GM13977 (cell line): ENCODE measurements at regions not wholly inside any gene's neighbourhood (a gene's known extent, or its start where the extent isn't known, plus 50 kb on each side); places are given as distances from the start of the nearest gene placed in this dataset.

Experiments used
- DNase-seq: peaks from one replicate; pipeline ENCODE4 v3.0.0; 2012; ENCODE audit warnings: low spot score
- CTCF ChIP-seq: IDR thresholded peaks from 2 replicates; pipeline ENCODE4 v1.5.1; 2012; ENCODE audit warnings: mild to moderate bottlenecking, control low read depth; ENCODE audit not compliant: insufficient read depth; ENCODE audit errors: extremely low read depth, missing control alignments
- in situ Hi-C: fragments of 300-500 bp; cut with MboI; formaldehyde crosslinking; loops from one replicate; pipeline ENCODE4 v1.12.0; 2022; ENCODE audit warnings: low sequenced_read_pairs, low pct_unique_long_range_greater_than_20kb, mixed read lengths, inconsistent platforms; ENCODE audit not compliant: unreplicated experiment

DNA sequence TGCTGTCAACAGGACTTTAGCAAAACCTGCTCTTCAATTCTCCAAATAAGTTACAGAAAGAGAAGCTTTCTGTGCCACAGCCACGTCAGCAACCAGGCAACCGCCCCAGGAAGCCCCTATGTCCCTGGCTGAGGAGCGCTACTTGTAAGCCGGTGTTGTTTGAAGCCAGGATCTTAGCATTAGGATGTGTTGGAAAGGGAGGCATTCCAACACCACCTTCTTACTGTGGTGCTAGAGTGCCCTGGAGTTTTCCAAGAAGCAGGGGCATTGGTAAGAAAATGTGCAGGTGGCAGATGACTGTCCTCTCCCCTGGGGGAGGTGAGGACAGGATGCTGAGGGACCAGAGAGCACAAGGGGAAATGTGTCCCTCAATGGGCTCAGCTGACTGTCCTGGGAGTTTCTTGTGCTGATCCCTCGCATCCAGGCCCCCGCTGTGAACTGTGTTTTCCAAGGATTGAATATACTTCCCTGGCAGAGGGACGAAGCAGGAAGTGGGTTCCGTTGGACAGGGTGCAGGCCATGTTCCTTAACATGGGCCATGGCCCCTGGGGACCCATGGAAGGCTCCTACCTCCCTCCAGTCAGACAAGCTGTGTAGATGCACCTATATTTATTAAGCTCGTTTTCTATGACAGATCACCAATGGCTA, 139.6 kb upstream of the GDF10 start:
- in situ Hi-C loops = no loop called here
- TF ChIP-seq CTCF = no peak

DNA sequence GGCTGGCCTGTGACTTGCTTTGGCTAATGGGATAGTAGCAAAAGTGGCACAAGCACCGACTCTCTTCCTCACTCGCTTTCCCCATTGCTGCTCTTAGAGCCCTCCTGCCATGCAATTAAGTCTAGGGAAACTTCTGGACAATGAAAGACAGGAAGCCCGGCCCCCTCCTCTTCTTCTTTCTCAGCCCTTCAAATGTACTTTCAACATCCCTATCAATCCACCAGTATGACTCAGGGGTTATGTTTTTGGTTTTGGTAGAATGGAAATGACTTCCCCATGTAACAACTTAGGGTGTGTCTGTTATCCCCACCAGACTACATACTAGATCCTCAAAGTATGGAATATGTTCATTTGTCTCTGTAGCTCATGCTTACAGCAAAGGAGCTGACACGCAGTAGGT, 139.0 kb upstream of the GDF10 start:
- DNase-seq = no peak
- in situ Hi-C loops = no loop called here
- TF ChIP-seq CTCF = no peak

More for the DNA sequence above, 139.6 kb upstream of the GDF10 start:
- DNase-seq = no peak

DNA sequence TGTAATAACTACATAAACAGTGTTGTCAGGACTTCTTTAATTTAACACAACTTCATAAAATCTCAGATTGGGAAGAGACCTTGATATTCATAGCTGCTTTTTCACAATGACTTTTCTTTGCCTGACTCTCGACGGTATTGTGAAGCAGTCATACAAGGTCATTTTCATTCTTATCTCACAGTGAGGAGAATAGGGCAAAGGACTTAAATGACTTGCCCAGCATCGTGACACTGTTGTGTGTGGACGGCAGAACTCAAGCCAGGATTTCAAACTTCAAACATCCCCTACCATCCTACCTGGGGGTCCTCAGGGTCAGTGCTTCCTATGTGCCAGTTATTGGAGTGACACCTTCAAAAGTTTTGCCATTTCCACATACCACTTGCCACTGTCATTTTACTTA, 138.5 kb upstream of the GDF10 start:
- DNase-seq = no peak
- in situ Hi-C loops = no loop called here
- no peak for TF ChIP-seq CTCF

DNA sequence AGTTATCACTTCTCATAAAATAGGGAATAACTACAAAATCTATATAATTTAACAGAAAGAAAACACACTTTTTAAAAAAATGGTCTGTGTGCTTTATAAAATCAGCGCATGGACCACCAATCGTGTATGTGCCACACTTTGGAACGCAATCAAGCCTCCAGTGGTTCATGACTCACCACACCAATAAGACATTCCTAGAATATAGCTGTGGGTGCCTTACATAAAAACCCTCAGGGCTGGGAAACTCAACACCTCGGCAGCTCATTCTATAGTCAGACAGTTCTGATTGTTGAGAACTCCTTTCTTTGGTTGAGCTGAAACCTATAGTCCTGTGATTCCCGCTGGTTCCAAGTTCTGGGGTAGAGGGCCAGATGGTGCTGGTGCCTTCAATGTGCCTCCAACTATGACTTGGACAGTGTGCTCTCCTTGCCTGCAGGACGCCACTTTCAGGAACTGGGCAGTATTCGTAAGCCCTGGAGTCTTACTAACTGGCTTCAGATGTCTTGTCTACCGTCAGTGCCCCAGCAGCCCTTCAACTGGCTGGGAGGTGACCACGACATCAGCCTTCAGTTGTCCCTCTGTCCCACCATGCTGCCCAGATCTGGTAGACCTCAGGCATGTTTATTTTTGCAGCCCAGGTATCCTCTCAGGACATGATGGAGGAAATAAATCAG, 135.7 kb upstream of the GDF10 start:
- DNase-seq = no peak
- in situ Hi-C loops = no loop called here
- TF ChIP-seq CTCF = no peak

DNA sequence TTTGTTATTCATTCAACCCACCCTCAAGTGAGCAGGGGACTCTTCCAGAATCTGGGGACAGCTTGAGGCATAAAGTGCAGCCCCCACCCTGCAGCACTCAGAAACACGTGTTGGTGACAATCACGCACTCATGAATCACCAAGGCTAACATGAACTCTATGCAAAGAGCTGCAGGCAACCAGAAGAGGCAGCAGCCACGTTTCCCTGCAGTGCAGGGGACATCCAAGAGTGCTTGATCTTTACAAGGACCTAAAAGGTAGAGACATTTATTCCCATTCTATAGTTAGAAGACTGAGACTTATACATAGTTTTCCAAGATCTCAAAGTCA, 135.2 kb upstream of the GDF10 start:
- TF ChIP-seq CTCF = no peak
- in situ Hi-C loops = no loop called here
- DNase-seq = no peak

GRCh38 chr10:47165168-47165710, 134.8 kb upstream of the GDF10 start:
- DNase-seq = no peak
- TF ChIP-seq CTCF = no peak
- in situ Hi-C loops = no loop called here
